Erythroblast (primary cell): ENCODE measurements at regions not wholly inside any gene's neighbourhood (a gene's known extent, or its start where the extent isn't known, plus 50 kb on each side); places are given as distances from the start of the nearest gene placed in this dataset.

Source experiments
- GATA1 ChIP-seq: IDR thresholded peaks from 2 replicates; pipeline ENCODE4 v1.6.1; 2011; ENCODE audit warnings: low read depth, mild to moderate bottlenecking, control low read depth, low read length, moderate library complexity
- POLR2A ChIP-seq: IDR thresholded peaks from 2 replicates; pipeline ENCODE4 v1.6.1; 2011; ENCODE audit warnings: mild to moderate bottlenecking, low read length

DNA sequence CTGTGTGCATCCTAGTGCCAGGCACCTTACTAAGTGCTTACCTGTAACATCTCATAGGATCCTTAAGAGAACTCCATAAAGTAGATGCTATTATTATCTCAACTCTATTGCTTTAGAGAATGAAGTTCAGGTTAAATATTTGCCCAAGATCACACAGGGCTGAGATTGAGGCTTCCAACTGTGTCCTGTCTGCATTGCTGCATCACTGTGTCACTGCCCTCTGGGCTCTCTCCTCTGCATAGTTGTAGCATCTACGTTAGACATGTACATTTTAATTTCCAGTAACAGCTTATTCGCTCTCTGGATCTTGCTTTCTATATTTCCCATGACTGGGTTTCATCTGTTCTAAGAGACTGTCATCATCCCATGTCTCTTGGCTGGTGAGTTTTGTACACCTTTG is 63.6 kb upstream of the FZD8 start:
- TF ChIP-seq POLR2A (no peak), GATA1 (no peak)
